ENCODE measurements at regions not wholly inside any gene's neighbourhood (a gene's known extent, or its start where the extent isn't known, plus 50 kb on each side); places are given as distances from the start of the nearest gene placed in this dataset.

GRCh38 chr6:54624216-54624615 is 222.4 kb upstream of the FAM83B start:
- Histone ChIP-seq H3K9me2 (ENCODE audit: low read depth, low read length) (no peaks in the 10 kb centered on the region), H3K9ac (ENCODE audit: low read length) (no peak overlapping the region), H2AFZ (ENCODE audit: low read length) (no peak overlapping the region), H3K27ac (ENCODE audit: low read depth, low read length, poor library complexity, severe bottlenecking) (no peak overlapping the region), H3K9me3 (ENCODE audit: low read length) (no peaks in the 10 kb centered on the region), H3K27me3 (ENCODE audit: insufficient read depth, low read length) (no peaks in the 10 kb centered on the region), H3K4me3 (ENCODE audit: low read depth, low read length, poor library complexity, severe bottlenecking) (no peak overlapping the region), H3K4me2 (ENCODE audit: low read length) (no peak overlapping the region), H3K79me2 (ENCODE audit: insufficient read depth, low read length) (no peaks in the 10 kb centered on the region), H3F3A (ENCODE audit: insufficient read depth, low read length) (no peaks in the 10 kb centered on the region), H4K20me1 (ENCODE audit: insufficient read depth, low read length) (no peaks in the 10 kb centered on the region), H3K36me3 (ENCODE audit: insufficient read depth, low read length) (no peaks in the 10 kb centered on the region), H3K4me1 (ENCODE audit: insufficient read depth, low read length, severe bottlenecking) (no peaks in the 10 kb centered on the region)
- TF ChIP-seq CTCF (IDR thresholded peaks at IDR 0.05; ENCODE audit: low read length) (no peak), EZH2 (IDR thresholded peaks at IDR 0.05; ENCODE audit: borderline replicate concordance, low read length) (no peak)

- no peaks in the 10 kb centered on the region for H3K9me3 ChIP-seq (ENCODE audit: low read length)
- no peak overlapping the region for H3K9ac ChIP-seq (ENCODE audit: low read length)
- H3F3A ChIP-seq (ENCODE audit: insufficient read depth, low read length) = no peaks in the 10 kb centered on the region
- H3K4me1 ChIP-seq (ENCODE audit: insufficient read depth, low read length, severe bottlenecking) = no peaks in the 10 kb centered on the region
- TF ChIP-seq EZH2 (IDR thresholded peaks at IDR 0.05; ENCODE audit: borderline replicate concordance, low read length) = no peak
- H2AFZ ChIP-seq (ENCODE audit: low read length) = no peak overlapping the region
- no peaks in the 10 kb centered on the region for H3K9me2 ChIP-seq (ENCODE audit: low read depth, low read length)
- H3K27ac ChIP-seq (ENCODE audit: low read depth, low read length, poor library complexity, severe bottlenecking) = no peak overlapping the region
- no peaks in the 10 kb centered on the region for H4K20me1 ChIP-seq (ENCODE audit: insufficient read depth, low read length)
- no peak overlapping the region for H3K4me3 ChIP-seq (ENCODE audit: low read depth, low read length, poor library complexity, severe bottlenecking)
- H3K4me2 ChIP-seq (ENCODE audit: low read length) = no peak overlapping the region
- H3K27me3 ChIP-seq (ENCODE audit: insufficient read depth, low read length) = no peaks in the 10 kb centered on the region
- no peaks in the 10 kb centered on the region for H3K36me3 ChIP-seq (ENCODE audit: insufficient read depth, low read length)
- H3K79me2 ChIP-seq (ENCODE audit: insufficient read depth, low read length) = no peaks in the 10 kb centered on the region
These were observed 221.8 kb upstream of the FAM83B start for GRCh38 chr6:54624779-54625178.

GRCh38 chr6:54629131-54629530 is 217.4 kb upstream of the FAM83B start:
- Histone ChIP-seq H3K27ac (ENCODE audit: low read depth, low read length, poor library complexity, severe bottlenecking) (no peak overlapping the region), H2AFZ (ENCODE audit: low read length) (no peak overlapping the region)

More at GRCh38 chr6:54629131-54629530, 217.4 kb upstream of the FAM83B start:
- Histone ChIP-seq H3K36me3 (ENCODE audit: insufficient read depth, low read length) (no peaks in the 10 kb centered on the region), H3K27me3 (ENCODE audit: insufficient read depth, low read length) (no peaks in the 10 kb centered on the region), H3K4me1 (ENCODE audit: insufficient read depth, low read length, severe bottlenecking) (no peaks in the 10 kb centered on the region), H3F3A (ENCODE audit: insufficient read depth, low read length) (no peaks in the 10 kb centered on the region), H3K4me2 (ENCODE audit: low read length) (no peak overlapping the region), H3K4me3 (ENCODE audit: low read depth, low read length, poor library complexity, severe bottlenecking) (no peak overlapping the region), H3K9me3 (ENCODE audit: low read length) (no peaks in the 10 kb centered on the region), H3K9me2 (ENCODE audit: low read depth, low read length) (no peaks in the 10 kb centered on the region), H3K79me2 (ENCODE audit: insufficient read depth, low read length) (no peaks in the 10 kb centered on the region), H4K20me1 (ENCODE audit: insufficient read depth, low read length) (no peaks in the 10 kb centered on the region), H3K9ac (ENCODE audit: low read length) (no peak overlapping the region)
- no peak for TF ChIP-seq EZH2 (IDR thresholded peaks at IDR 0.05; ENCODE audit: borderline replicate concordance, low read length)
- TF ChIP-seq CTCF (IDR thresholded peaks at IDR 0.05; ENCODE audit: low read length) = no peak

Data from OCI-LY1 (cell line).